GM19035 (cell line): ENCODE measurements at regions not wholly inside any gene's neighbourhood (a gene's known extent, or its start where the extent isn't known, plus 50 kb on each side); places are given as distances from the start of the nearest gene placed in this dataset.
"Not testable (repeated sequence)": the region's sequence is repeated elsewhere in the genome, so short reads cannot be mapped to it uniquely, and the experiment has no call there.

ENCODE experiments used
- ATAC-seq: cut with Tn5 transposase; IDR thresholded peaks from one replicate; pipeline ENCODE4 v1.9.1; 2021; ENCODE audit not compliant: unreplicated experiment

DNA sequence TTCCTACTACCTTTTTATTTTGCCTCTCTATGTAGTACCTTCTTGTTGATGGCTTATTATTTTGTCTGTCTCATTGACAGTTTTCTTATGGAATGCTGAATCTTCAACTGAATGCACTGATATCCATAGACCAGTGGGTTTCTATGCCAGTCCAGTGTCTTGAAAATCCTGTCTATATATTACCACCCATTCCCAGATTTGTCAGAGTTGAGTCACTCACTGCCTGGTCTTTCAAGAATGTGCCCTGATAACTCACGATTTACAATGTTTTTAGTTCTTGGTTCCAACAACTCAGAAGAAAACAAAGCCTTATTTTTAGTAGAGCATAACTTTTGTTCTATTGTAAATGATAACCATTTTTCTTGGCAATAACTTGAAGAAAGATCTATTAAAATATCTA, 606.0 kb upstream of the PITX2 start:
- ATAC-seq: no peak

DNA sequence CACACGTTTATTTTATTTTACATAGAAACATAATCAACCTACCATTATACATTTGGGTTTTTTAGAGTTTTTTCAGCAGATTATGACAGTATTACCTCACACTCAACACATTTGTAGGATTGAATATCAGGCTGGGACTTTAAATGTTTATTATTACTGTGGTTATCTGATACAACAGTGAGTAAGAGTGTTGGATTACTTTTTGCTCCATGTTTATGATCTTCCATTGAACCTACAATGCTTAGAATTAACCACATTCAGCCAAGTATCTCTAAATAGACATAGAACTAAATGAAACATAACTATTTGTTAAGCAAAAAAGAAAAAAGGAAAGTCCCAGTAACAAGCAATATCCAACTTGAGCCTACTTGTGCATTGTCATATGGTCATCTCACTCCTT, 607.4 kb upstream of the PITX2 start:
- no peak for ATAC-seq

DNA sequence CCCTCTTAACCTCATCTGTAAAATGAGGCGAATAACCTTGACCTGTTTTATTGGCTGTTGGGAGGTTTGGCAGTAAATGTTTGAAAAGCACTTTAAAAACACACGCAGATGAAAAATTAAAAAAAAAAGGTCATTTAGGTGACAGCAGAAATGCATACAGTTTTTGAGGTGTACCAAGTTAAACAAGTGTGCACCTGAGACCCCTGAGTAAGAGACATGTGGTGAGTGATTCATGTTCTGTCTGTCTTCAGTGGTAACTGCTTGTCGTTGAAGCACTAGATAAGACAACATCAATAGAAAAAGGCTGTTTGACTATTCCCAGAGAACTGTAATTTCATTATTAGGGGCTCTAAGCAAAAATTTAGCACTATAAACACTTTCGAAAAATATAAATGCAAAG, 608.4 kb upstream of the PITX2 start:
- no peak for ATAC-seq

DNA sequence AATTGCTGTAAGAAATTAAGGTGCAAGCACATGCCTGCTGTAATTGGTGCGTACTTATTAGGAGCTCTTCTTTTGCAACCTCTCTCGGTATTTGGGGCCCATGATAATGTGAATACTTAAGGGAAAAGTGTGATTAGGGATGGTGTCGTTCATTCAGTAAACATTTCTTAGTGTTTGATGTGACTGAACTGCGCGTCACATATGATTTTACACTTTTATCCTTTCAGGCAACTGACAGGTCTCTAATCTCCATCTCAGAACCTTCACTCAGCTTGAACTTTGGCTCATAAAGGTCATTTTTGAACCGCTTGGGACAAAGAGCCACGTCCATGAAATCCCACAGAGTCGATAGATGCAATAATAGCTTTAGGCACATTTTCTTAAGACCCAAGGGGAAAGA, 612.1 kb upstream of the PITX2 start:
- no peak for ATAC-seq

DNA sequence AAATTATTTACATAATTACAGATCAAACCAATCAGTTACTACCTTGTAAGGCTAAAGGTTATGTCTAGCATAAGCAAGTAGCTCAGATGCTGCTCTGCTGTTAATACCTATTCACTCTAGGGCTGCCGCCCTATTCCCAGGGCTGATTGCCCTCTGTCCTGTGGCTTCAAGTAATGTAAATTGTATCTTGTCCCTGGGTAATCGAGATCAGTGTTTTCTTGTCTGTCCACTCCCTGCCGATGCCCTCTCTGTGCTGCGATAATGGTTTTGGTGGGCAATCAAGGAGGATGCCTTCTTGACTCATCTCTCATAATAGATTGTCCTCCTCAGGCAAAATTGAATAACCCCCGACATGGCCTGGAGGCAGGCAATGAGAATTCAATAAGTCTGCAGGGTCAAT, 641.0 kb upstream of the PITX2 start:
- no peak for ATAC-seq

DNA sequence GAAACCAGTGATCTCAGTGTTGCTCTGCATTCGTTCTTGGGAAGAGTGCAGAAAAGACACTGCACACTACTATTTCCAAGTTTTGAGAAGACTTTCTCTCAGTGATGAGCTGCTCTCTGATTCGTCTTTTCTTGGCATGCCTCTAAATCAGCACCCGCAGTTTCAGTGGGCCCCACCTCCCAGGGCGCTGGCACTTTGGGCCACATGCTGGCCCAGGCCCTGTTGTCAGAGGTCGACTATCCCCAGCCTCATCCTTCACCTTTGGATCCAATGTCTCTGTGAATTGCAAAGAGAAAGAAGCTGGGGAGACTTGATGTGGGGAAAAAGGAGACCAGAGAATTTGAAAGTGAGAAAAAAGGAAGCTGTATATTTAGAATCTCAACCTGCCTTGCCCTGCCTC, 644.1 kb upstream of the PITX2 start:
- ATAC-seq: no peak

DNA sequence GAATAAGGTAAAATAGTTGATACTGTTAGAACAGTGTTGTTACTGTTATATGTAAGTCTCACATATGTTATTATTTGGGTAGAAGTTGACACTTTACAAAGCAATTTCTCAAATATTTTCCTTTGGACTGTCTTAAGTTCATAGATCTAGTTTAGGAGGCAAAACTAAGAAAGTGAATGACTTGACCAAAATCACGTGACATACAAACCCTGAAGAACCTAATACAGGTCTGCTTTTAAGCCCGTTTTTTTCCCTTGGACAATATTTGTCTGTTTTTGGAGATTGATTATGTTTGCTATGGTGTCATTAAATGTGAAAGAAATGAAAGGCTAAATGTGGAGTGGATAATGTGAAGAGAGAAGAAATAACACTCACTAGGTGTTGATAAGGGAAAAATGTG, 644.9 kb upstream of the PITX2 start:
- no peak for ATAC-seq

DNA sequence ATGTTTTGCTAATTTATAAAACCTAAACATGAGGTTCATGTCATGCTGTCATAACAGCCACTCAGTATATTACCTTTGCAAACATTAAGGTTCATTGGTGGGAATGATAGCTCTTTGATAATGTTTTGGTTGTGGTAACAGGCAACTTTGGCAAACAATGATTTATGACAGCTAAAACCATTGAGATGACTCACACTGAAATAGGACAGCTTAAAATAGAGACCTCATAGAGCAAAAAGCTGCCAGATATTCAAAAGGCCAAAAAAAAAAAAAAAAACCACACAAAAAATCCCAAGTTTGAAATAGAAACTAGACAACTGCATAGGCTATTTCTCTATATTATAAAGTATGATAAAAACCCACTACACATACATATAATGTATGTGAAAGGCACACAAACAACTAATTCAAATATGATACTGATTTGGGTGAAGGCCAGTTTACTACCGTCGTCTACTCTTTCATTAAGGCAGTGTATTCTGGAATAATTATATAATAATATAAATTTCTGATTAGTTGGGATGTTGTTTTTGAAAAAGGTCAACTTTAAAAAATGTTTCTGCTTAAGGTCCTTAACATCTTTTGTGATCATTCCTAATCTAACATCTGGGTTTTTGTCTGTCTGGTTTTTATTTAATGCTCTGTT, 646.0 kb upstream of the PITX2 start:
- peak; percentile 80 for ATAC-seq

DNA sequence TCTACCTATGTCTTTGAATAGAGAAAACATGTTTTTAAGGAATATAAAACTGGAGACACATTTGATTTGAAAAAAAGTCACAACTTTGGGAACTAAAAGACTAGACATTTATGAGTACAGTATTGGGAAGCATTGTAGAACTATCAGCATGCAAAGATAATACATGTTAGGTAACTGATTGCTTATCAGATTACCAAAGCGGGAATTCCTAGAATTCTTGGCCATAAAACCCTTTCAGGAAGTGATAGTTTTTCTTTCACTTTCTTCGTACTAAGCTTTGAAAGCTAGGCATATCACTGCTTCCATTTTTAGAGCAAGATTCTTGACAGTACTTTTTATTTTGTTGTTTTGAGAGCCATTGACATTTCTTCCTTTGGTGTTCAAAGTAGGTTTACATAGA, 646.6 kb upstream of the PITX2 start:
- no peak for ATAC-seq

DNA sequence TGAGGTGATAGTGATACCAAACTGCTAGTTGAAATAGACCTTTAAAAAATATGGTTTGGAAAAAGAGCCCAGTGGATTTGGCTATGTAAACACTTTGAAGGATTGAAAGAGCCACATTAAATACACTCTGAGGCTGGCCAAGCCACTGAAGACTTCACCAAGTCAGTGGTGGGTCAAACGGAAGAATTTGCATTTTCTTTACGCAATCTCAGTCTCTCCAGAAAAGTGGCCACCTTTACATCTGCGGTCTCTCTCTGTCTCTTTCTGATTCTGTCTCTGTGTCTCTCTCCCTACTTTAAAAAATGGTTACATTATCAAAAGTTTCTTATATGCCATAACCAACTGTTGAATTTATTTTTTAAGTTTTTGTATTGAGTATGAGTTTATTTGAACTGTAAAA, 651.2 kb upstream of the PITX2 start:
- ATAC-seq: no peak

DNA sequence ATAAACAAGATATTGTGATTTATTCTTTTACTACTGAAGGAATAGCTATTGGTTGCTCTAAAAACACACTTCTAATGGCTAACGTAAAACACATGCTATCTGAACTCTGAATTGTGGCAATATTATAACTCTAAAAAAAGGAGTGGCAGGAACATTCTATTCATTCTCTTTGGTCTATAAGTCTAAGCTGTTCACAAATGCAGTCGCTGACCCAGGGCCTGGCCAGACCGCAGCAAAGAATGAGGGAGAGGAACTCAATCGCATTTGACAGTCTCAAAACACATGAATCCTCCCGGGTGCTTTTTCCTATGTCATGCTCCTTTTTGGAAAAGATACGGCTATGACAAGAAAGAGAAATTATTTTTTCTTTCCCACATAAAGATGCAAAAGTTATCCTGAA, 651.6 kb upstream of the PITX2 start:
- ATAC-seq: no peak

DNA sequence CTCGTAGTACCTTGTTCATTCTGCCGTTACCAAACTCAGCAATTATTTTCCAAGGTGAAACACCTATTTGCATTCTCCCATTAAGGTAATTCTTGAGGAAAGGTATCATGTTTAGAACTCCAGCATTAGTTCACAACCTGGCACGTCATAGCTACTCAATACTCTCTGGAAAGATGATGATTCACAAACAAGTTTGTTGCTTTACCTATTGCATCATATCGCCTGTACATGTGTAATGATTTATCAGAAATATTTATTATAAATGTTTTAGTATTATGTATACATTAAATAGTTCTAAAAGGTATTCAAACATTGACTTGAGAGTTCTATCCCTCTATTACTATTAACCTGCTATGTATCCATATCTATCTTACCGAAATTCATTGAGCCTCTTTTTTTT, 658.3 kb upstream of the PITX2 start:
- no peak for ATAC-seq

DNA sequence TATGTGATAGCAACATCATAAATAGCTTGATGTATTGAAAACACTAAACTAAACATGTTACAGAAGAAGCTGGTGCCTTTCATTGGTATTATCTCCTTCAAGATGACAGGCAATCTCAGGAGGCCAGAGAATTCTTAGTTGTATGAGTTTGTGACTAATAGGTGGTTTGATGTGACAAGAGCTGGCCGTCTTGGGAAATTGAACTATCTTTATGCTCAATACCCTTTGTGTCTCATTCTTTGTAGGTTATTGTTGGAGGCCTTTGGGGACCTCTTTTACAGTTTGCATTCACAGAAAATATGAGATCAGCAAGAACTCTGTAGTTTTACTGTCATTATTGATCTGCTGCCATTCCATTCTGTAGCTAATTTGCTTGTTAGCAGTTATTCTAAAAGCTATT, 659.2 kb upstream of the PITX2 start:
- ATAC-seq: no peak

DNA sequence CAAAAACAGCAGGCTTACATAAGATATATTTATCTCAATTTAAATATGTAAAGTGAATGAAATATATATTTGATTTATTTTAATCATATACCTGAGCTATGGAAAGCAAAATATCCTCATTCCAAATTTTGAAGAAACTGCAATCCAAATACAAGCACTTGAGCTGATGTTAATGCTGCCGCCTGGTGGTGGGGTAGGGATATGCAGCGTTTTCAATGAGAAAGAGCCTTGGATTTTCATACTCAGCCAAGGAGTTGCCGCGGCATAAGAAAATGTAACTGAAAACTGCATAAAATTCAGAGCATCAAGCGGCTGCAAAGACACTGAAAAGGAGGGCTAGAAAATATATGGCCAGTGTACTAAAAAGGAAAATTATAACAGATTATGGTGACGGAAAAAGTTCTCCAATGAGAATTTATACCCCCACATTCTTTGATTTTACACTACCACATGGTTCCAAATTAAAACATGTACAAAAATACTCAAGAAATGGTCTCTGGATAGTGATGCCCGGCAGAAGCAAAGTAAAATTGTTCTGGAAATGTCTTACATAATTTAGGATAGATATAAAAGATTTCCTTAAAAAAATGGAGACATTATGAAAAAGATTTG, 660.3 kb upstream of the PITX2 start:
- peak; percentile 76 for ATAC-seq

DNA sequence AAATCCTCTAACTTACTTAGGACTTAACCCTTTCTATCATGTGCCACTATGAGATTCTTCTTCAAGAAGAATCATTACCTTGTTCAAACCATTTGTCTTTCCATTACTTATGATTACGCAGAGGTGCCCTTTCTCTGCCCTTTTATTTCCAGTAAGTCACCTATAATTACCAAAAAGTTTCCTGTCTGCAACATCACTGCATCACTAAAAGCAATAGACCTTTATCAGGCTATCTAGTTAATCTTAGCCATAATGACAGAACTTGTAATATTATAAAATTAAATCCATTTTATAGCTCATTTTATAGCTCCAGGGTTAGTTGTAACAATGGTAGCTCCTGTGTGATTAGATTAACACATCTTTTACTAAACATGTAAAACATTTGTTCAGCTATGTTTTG, 673.6 kb upstream of the PITX2 start:
- ATAC-seq: no peak

DNA sequence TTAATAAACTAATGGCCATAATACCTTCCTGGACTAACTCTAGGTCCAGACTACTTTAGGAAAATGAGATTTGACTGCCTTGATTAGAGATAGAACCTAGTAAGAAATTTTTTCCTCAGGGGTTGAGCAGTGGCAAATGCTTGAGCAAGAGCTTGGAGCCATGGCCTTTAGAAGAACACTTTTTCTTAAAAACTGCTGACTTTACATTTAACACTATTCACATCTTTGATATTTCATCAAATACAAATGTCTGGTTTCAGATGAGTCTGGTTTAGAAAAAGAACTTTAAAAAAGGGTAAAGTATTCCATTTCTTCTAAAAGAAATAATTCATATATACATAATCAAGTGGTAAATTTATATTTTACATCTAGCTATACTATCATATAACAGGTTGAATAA, 680.9 kb upstream of the PITX2 start:
- no peak for ATAC-seq

DNA sequence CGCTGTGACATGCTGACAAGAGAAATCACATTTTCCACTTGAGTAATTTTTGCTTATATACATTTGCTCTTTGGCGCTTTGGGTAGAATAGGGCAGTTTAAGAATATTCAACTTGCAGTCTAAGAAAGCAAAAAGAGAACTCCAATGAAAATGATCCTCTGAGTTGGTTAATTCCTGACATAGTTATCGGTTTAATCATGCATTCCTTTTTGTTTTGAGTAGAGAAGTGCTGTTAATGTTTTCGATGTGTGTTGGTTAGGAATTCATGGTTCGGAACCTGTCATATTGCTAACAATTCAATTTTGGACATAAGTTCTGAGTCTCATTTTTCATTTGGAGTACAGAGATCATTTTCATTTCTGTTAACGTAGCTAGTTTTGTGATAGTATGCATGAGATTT, 700.6 kb upstream of the PITX2 start:
- ATAC-seq: no peak

DNA sequence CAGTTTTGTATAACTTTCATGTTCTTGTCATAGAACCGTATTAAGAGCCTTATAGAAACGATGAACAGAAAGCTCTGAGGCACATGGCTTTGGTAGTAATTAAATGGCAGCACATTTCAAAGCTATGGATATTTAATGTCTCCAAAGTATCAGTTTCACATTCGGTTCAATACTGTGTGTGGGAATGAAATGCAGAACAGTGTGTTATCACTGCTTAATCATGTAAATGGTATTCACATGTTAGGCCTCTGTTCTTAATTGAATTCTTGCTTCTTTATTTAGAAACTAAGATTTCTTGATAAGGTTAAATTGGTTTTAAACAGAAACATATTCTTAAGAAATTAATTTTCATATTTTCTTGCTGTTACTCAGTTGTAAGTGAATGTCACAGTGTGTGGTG, 701.0 kb upstream of the PITX2 start:
- no peak for ATAC-seq

DNA sequence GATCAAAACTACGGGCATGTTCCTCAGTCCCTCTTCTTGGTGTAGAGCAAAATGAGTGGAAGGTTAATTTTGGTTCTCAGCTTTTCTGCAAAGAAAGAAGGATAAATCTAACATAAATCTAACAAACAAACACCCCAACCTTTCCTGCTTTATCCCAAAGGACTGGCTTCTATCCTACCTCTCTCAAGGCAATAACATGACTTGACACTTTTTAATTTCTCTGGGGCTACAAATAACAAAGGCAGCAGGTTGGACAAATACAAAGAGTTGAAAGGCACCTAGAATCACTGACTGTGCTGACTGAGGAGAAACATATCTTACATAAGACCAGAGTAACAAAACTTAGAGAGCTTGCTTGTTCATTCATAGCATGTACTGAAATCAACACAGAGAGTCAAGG, 703.6 kb upstream of the PITX2 start:
- no peak for ATAC-seq

DNA sequence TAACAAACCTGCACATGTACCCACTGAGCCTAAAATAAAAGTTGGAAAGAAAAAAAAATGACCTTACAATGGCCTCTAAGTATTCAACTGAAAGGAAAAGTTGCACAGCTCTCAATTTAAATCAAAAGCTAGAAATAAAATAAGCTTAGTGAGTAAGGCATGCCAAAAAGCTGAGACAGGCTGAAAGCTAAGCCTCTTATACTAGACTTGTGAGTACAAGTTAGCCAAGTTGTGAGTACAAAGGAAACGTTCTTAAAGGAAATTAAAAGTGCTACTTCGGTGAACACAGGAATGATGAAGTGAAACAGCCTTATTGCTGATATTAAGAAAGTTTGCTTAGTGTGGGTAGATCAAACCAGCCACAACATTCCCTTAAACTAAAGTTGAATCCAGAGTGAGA, 707.9 kb upstream of the PITX2 start:
- no peak for ATAC-seq

DNA sequence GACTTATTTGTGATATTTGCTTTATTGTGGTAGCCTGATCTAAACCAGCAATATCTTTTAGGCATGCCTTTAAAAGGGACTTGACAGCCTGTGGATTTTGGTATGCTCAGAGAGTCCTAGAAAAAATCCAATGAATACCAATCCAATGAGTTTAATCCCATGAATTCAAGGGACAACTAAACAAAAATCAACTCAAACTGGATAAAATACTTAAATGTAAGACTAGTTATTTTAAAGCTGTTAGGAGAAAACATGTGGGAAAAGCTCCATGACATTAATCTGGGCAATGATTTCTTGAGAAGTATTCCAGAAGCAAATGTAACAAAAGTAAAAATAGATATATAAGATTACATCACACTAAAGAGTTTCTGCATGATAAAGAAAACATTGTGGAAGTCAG, 711.5 kb upstream of the PITX2 start:
- ATAC-seq: no peak

DNA sequence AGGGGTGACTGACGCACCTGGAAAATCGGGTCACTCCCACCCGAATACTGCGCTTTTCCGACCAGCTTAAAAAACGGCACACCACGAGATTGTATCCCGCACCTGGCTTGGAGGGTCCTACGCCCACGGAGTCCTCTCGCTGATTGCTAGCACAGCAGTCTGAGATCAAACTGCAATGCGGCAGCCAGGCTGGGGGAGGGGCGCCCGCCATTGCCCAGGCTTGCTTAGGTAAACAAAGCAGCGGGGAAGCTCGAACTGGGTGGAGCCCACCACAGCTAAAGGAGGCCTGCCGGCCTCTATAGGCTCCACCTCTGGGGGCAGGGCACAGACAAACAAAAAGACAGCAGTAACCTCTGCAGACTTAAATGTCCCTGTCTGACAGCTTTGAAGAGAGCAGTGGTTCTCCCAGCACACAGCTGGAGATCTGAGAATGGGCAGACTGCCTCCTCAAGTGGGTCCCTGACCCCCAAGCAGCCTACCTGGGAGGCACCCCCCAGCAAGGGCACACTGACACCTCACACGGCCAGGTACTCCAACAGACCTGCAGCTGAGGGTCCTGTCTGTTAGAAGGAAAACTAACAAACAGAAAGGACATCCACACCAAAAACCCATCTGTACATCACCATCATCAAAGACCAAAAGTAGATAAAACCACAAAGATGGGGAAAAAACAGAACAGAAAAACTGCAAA, 714.5 kb upstream of the PITX2 start:
- not testable (repeated sequence) for ATAC-seq

DNA sequence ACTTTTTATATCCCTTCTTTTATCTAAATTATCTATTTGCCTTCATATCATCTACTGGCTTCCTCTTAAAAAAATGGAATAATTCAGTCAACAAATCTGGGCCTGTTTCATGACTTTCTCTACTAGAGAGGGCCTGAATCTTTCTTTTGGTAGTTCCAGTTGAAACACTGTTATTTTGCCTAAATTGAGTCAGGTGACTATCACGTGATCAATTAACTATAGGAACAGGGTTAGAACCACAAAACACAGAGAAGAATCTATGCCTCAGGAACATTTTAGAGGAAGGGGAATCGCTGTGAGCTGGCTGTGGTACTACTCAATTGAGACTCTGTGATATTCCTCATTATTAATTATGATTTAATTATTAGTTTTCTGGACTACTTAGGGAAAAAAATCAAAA, 736.7 kb upstream of the PITX2 start:
- no peak for ATAC-seq
